HepG2 (cell line): ENCODE measurements at regions not wholly inside any gene's neighbourhood (a gene's known extent, or its start where the extent isn't known, plus 50 kb on each side); places are given as distances from the start of the nearest gene placed in this dataset.

ENCODE experiments used
- CHD2 ChIP-seq: IDR thresholded peaks from 2 replicates; pipeline ENCODE4 v1.6.1; 2011; ENCODE audit warnings: low read depth, low read length, improper control_type of control experiment
- ELF4 ChIP-seq: sonication (generic); formaldehyde crosslinking; IDR thresholded peaks from 2 replicates; pipeline ENCODE4 v1.5.0; 2020; ENCODE audit warnings: missing genetic modification reagents, mild to moderate bottlenecking, moderate library complexity, borderline replicate concordance
- GATAD1 ChIP-seq: IDR thresholded peaks from 2 replicates; pipeline ENCODE4 v1.6.1; 2016; ENCODE audit warnings: missing genetic modification reagents, missing compliant biosample characterization
- MAZ ChIP-seq, 2 experiments: sonication (generic) in 1 of 2; formaldehyde crosslinking in 1 of 2; IDR thresholded peaks; 2 replicates each; pipeline versions ENCODE4 v1.5.0 to v1.6.1; 2012 to 2020; ENCODE audit warnings: low read depth in 2 of 2, mild to moderate bottlenecking in 2 of 2, borderline replicate concordance in 1 of 2, improper control_type of control experiment in 1 of 2, low read length in 1 of 2, missing genetic modification reagents in 1 of 2, moderate library complexity in 1 of 2
- MIXL1 ChIP-seq: IDR thresholded peaks from 2 replicates; pipeline ENCODE4 v1.6.1; 2016
- MLXIP ChIP-seq: sonication (generic); formaldehyde crosslinking; IDR thresholded peaks from 2 replicates; pipeline ENCODE4 v1.9.0; 2021; ENCODE audit warnings: missing genetic modification reagents, borderline replicate concordance
- SALL1 ChIP-seq: sonication (generic); formaldehyde crosslinking; IDR thresholded peaks from 2 replicates; pipeline ENCODE4 v1.8.0; 2022; ENCODE audit warnings: mild to moderate bottlenecking, missing genetic modification reagents
- SKIL ChIP-seq: sonication (generic); formaldehyde crosslinking; IDR thresholded peaks from 2 replicates; pipeline ENCODE4 v1.8.0; 2022; ENCODE audit warnings: missing genetic modification reagents, mild to moderate bottlenecking, moderate library complexity, borderline replicate concordance
- SNAPC2 ChIP-seq: sonication (generic); formaldehyde crosslinking; IDR thresholded peaks from 2 replicates; pipeline ENCODE4 v1.8.1; 2022; ENCODE audit warnings: mild to moderate bottlenecking, missing genetic modification reagents
- SP140L ChIP-seq: sonication (generic); formaldehyde crosslinking; IDR thresholded peaks from 2 replicates; pipeline ENCODE4 v1.4.0; 2020; ENCODE audit warnings: missing genetic modification reagents, borderline replicate concordance
- SP5 ChIP-seq: IDR thresholded peaks from 2 replicates; pipeline ENCODE4 v1.6.1; 2016; ENCODE audit warnings: low read depth, borderline replicate concordance
- TERF1 ChIP-seq: sonication (generic); formaldehyde crosslinking; IDR thresholded peaks from 2 replicates; pipeline ENCODE4 v1.8.0; 2022; ENCODE audit warnings: mild to moderate bottlenecking, missing genetic modification reagents, moderate library complexity
- TGIF2 ChIP-seq: IDR thresholded peaks from 2 replicates; pipeline ENCODE4 v1.6.1; 2016; ENCODE audit warnings: control low read depth, missing compliant biosample characterization
- ZBTB2 ChIP-seq: sonication (generic); formaldehyde crosslinking; IDR thresholded peaks from 2 replicates; pipeline ENCODE4 v1.8.0; 2022; ENCODE audit warnings: low read depth, missing genetic modification reagents
- ZNF224 ChIP-seq: sonication (generic); formaldehyde crosslinking; IDR thresholded peaks from 2 replicates; pipeline ENCODE4 v1.5.0; 2020; ENCODE audit warnings: mild to moderate bottlenecking, missing genetic modification reagents
- ZNF256 ChIP-seq: sonication (generic); formaldehyde crosslinking; conservative IDR thresholded peaks from 2 replicates; pipeline ENCODE4 v1.4.0; 2020; ENCODE audit warnings: missing genetic modification reagents
- ZNF343 ChIP-seq: sonication (generic); formaldehyde crosslinking; IDR thresholded peaks from 2 replicates; pipeline ENCODE4 v1.4.0; 2020; ENCODE audit warnings: mild to moderate bottlenecking, missing genetic modification reagents
- ZNF546 ChIP-seq: sonication (generic); formaldehyde crosslinking; conservative IDR thresholded peaks from 2 replicates; pipeline ENCODE4 v1.8.1; 2023; ENCODE audit warnings: mild to moderate bottlenecking, missing genetic modification reagents
- ZNF570 ChIP-seq: sonication (generic); formaldehyde crosslinking; IDR thresholded peaks from 2 replicates; pipeline ENCODE4 v1.4.0; 2020; ENCODE audit warnings: mild to moderate bottlenecking, missing genetic modification reagents, borderline replicate concordance
- ZSCAN31 ChIP-seq: sonication (generic); formaldehyde crosslinking; IDR thresholded peaks from 2 replicates; pipeline ENCODE4 v1.5.0; 2020; ENCODE audit warnings: low read depth, mild to moderate bottlenecking, missing genetic modification reagents

- no peak for TF ChIP-seq SKIL
- no peak for TF ChIP-seq ZNF224 (CRISPR knock-in tag)
- no peak for TF ChIP-seq ZSCAN31
- no peak for TF ChIP-seq ZNF570 (CRISPR knock-in tag)
- TF ChIP-seq ZBTB2, result no peak
- TF ChIP-seq TGIF2 (CRISPR knock-in tag), result no peak
- no peak for TF ChIP-seq GATAD1 (CRISPR knock-in tag)
- no peak for TF ChIP-seq MAZ (IDR thresholded peaks at IDR 0.05; ENCODE audit: borderline replicate concordance, low read depth, low read length)
- TF ChIP-seq MAZ (CRISPR knock-in tag; IDR thresholded peaks at IDR 0.05; ENCODE audit: low read depth), result no peak
- TF ChIP-seq SNAPC2, result no peak
- no peak for TF ChIP-seq ZNF546 (CRISPR knock-in tag)
- no peak for TF ChIP-seq TERF1 (CRISPR knock-in tag)
- TF ChIP-seq CHD2, result no peak
- no peak for TF ChIP-seq ZNF256 (CRISPR knock-in tag)
- TF ChIP-seq SALL1 (CRISPR knock-in tag), result peak; percentile 79; the same call in 1 of the 2 replicates
- TF ChIP-seq SP140L (CRISPR knock-in tag), result no peak
- TF ChIP-seq SP5 (CRISPR knock-in tag), result no peak
- no peak for TF ChIP-seq ELF4
- TF ChIP-seq ZNF343 (CRISPR knock-in tag), result no peak
- TF ChIP-seq MIXL1, result no peak
- no peak for TF ChIP-seq MLXIP (CRISPR knock-in tag)
Measured at GRCh38 chr2:163943403-163944346, 207.9 kb upstream of the FIGN start (continued).
